Adipocyte (in vitro differentiated cells): ENCODE measurements at regions not wholly inside any gene's neighbourhood (a gene's known extent, or its start where the extent isn't known, plus 50 kb on each side); places are given as distances from the start of the nearest gene placed in this dataset.

Experiments used
- DNase-seq: peaks from one replicate; pipeline ENCODE4 v3.0.0-alpha.2; 2015; ENCODE audit warnings: low read depth
- H3K27me3 ChIP-seq: replicated peaks from 2 replicates; pipeline ENCODE4 v1.7.0; 2013; ENCODE audit warnings: mild to moderate bottlenecking, low read length, moderate library complexity; ENCODE audit not compliant: control insufficient read depth, insufficient read depth
- H3K36me3 ChIP-seq: 2 replicates; pipeline ENCODE4 v1.7.0; 2013; ENCODE audit warnings: low read length, mild to moderate bottlenecking, moderate library complexity; ENCODE audit not compliant: control insufficient read depth, insufficient read depth, severe bottlenecking
- H3K4me1 ChIP-seq: 2 replicates; pipeline ENCODE4 v1.7.0; 2013; ENCODE audit warnings: mild to moderate bottlenecking, low read length, moderate library complexity; ENCODE audit not compliant: control insufficient read depth, insufficient read depth
- H3K4me3 ChIP-seq: 2 replicates; pipeline ENCODE4 v1.7.0; 2013; ENCODE audit warnings: mild to moderate bottlenecking, low read length, moderate library complexity
- H3K9ac ChIP-seq: 2 replicates; pipeline ENCODE4 v1.7.0; 2013; ENCODE audit warnings: mild to moderate bottlenecking, low read length, moderate library complexity
- H3K9me3 ChIP-seq: 2 replicates; pipeline ENCODE4 v1.7.0; 2013; ENCODE audit warnings: mild to moderate bottlenecking, low read length, moderate library complexity; ENCODE audit not compliant: control insufficient read depth

- no peaks in the 10 kb centered on the region for H3K4me1 ChIP-seq
- no peaks in the 10 kb centered on the region for H3K36me3 ChIP-seq
- peaks cover 14% of the 10 kb centered on the region for H3K27me3 ChIP-seq
- H3K4me3 ChIP-seq = no peak overlapping the region
- H3K9me3 ChIP-seq = no peaks in the 10 kb centered on the region
- no peak for DNase-seq
- H3K9ac ChIP-seq = no peak overlapping the region
Measured at GRCh38 chr20:40770564-40771307, 81.7 kb upstream of the MAFB start.

GRCh38 chr20:40771308-40771610, 82.2 kb upstream of the MAFB start:
- Histone ChIP-seq H3K27me3 (peaks cover 14% of the 10 kb centered on the region), H3K4me3 (no peak overlapping the region), H3K9me3 (no peaks in the 10 kb centered on the region), H3K36me3 (no peaks in the 10 kb centered on the region), H3K4me1 (peaks cover under 1% of the 10 kb centered on the region), H3K9ac (no peak overlapping the region)
- no peak for DNase-seq

GRCh38 chr20:40771848-40772511, 82.9 kb upstream of the MAFB start:
- Histone ChIP-seq H3K36me3 (no peaks in the 10 kb centered on the region), H3K9me3 (no peaks in the 10 kb centered on the region), H3K4me1 (peaks cover 7% of the 10 kb centered on the region), H3K4me3 (no peak overlapping the region), H3K27me3 (peaks cover 14% of the 10 kb centered on the region), H3K9ac (no peak overlapping the region)
- DNase-seq = no peak

- no peak for DNase-seq
- Histone ChIP-seq H3K9ac (no peak overlapping the region), H3K9me3 (no peaks in the 10 kb centered on the region)
Measured at GRCh38 chr20:40773376-40773775, 84.3 kb upstream of the MAFB start.

GRCh38 chr20:40774252-40774651, 85.2 kb upstream of the MAFB start:
- Histone ChIP-seq H3K27me3 (peaks cover 27% of the 10 kb centered on the region), H3K36me3 (no peaks in the 10 kb centered on the region), H3K4me1 (peaks cover 11% of the 10 kb centered on the region), H3K4me3 (no peak overlapping the region), H3K9ac (no peak overlapping the region), H3K9me3 (no peaks in the 10 kb centered on the region)
- no peak for DNase-seq

More at GRCh38 chr20:40773376-40773775, 84.3 kb upstream of the MAFB start:
- Histone ChIP-seq H3K4me1 (peaks cover 8% of the 10 kb centered on the region), H3K27me3 (peaks cover 23% of the 10 kb centered on the region), H3K36me3 (no peaks in the 10 kb centered on the region), H3K4me3 (no peak overlapping the region)

- H3K9me3 ChIP-seq = no peaks in the 10 kb centered on the region
- H3K4me1 ChIP-seq = peaks cover 12% of the 10 kb centered on the region
- no peaks in the 10 kb centered on the region for H3K36me3 ChIP-seq
- no peak overlapping the region for H3K4me3 ChIP-seq
- H3K9ac ChIP-seq = no peak overlapping the region
- H3K27me3 ChIP-seq = peaks cover 23% of the 10 kb centered on the region
- no peak for DNase-seq
Measured at GRCh38 chr20:40775561-40776146, 86.6 kb upstream of the MAFB start.

- no peak for DNase-seq
- Histone ChIP-seq H3K9me3 (no peaks in the 10 kb centered on the region), H3K4me3 (no peak overlapping the region), H3K36me3 (no peaks in the 10 kb centered on the region), H3K9ac (no peak overlapping the region), H3K4me1 (peaks cover 19% of the 10 kb centered on the region), H3K27me3 (peaks cover 14% of the 10 kb centered on the region)
Measured at GRCh38 chr20:40776466-40777457, 87.7 kb upstream of the MAFB start.

GRCh38 chr20:40777653-40778052, 88.6 kb upstream of the MAFB start:
- H3K36me3 ChIP-seq = no peaks in the 10 kb centered on the region

GRCh38 chr20:40778894-40779496, 90.0 kb upstream of the MAFB start:
- H3K9me3 ChIP-seq = no peaks in the 10 kb centered on the region
- no peak for DNase-seq
- H3K4me1 ChIP-seq = peaks cover 22% of the 10 kb centered on the region
- no peak overlapping the region for H3K4me3 ChIP-seq
- H3K27me3 ChIP-seq = peaks cover 24% of the 10 kb centered on the region
- no peaks in the 10 kb centered on the region for H3K36me3 ChIP-seq
- no peak overlapping the region for H3K9ac ChIP-seq

More at GRCh38 chr20:40777653-40778052, 88.6 kb upstream of the MAFB start:
- DNase-seq = no peak
- H3K9me3 ChIP-seq = no peaks in the 10 kb centered on the region
- H3K4me1 ChIP-seq = peaks cover 22% of the 10 kb centered on the region
- H3K4me3 ChIP-seq = no peak overlapping the region
- no peak overlapping the region for H3K9ac ChIP-seq
- peaks cover 14% of the 10 kb centered on the region for H3K27me3 ChIP-seq

- no peak for DNase-seq
- H3K27me3 ChIP-seq = peaks cover 24% of the 10 kb centered on the region
- no peaks in the 10 kb centered on the region for H3K36me3 ChIP-seq
- no peak overlapping the region for H3K9ac ChIP-seq
- H3K4me3 ChIP-seq = peak overlapping the region; percentile 47
- no peaks in the 10 kb centered on the region for H3K9me3 ChIP-seq
- H3K4me1 ChIP-seq = peaks cover 19% of the 10 kb centered on the region
Measured at GRCh38 chr20:40781327-40782042, 92.4 kb upstream of the MAFB start.
